SU-DHL-6 (cell line): ENCODE measurements at regions not wholly inside any gene's neighbourhood (a gene's known extent, or its start where the extent isn't known, plus 50 kb on each side); places are given as distances from the start of the nearest gene placed in this dataset.

Source experiments
- H2AFZ ChIP-seq: fragments of 200-600 bp; sonication (generic); 2 replicates; pipeline ENCODE4 v1.6.1; 2014; ENCODE audit warnings: low read depth, mild to moderate bottlenecking, moderate library complexity, mixed read lengths, antibody characterized with exemption, low read length; ENCODE audit not compliant: severe bottlenecking
- H3F3A ChIP-seq: fragments of 200-600 bp; shearing (Covaris generic); 2 replicates; pipeline ENCODE4 v1.6.0; 2016; ENCODE audit warnings: antibody characterized with exemption, mild to moderate bottlenecking; ENCODE audit not compliant: insufficient read depth
- H3K27ac ChIP-seq: fragments of 200-600 bp; sonication (generic); 2 replicates; pipeline ENCODE4 v1.5.1; 2016; ENCODE audit warnings: low read depth, mild to moderate bottlenecking, low read length, moderate library complexity, mixed read lengths
- H3K27me3 ChIP-seq: fragments of 200-600 bp; sonication (generic), shearing (Covaris generic); 2 replicates; pipeline ENCODE4 v1.6.0; 2014; ENCODE audit warnings: mild to moderate bottlenecking, low read length
- H3K36me3 ChIP-seq: fragments of 200-600 bp; sonication (generic); 2 replicates; pipeline ENCODE4 v1.6.1; 2014; ENCODE audit warnings: mild to moderate bottlenecking, low read length, mixed read lengths
- H3K4me2 ChIP-seq: fragments of 300-600, 200-600 bp; shearing (Covaris generic), sonication (generic); 2 replicates; pipeline ENCODE4 v1.6.0; 2014; ENCODE audit warnings: low read length, low read depth, mild to moderate bottlenecking; ENCODE audit not compliant: poor library complexity, severe bottlenecking
- H3K4me3 ChIP-seq: fragments of 200-600 bp; sonication (generic); 2 replicates; pipeline ENCODE4 v1.5.1; 2014; ENCODE audit warnings: antibody characterized with exemption, low read length, mild to moderate bottlenecking, mixed read lengths; ENCODE audit not compliant: insufficient read depth, poor library complexity, severe bottlenecking
- H3K79me2 ChIP-seq: fragments of 200-600 bp; sonication (generic); 2 replicates; pipeline ENCODE4 v1.6.1; 2014; ENCODE audit warnings: mild to moderate bottlenecking, low read length, moderate library complexity; ENCODE audit not compliant: insufficient read depth
- H3K9ac ChIP-seq: fragments of 200-600 bp; sonication (generic); 2 replicates; pipeline ENCODE4 v1.7.0; 2014; ENCODE audit warnings: mild to moderate bottlenecking, low read length
- H3K9me2 ChIP-seq: fragments of 200-600 bp; sonication (generic); replicated peaks from 2 replicates; pipeline ENCODE4 v1.6.1; 2014; ENCODE audit warnings: low read length; ENCODE audit not compliant: insufficient read depth
- H3K9me3 ChIP-seq: fragments of 200-600 bp; sonication (generic); 2 replicates; pipeline ENCODE4 v1.6.1; 2014; ENCODE audit warnings: low read length, mixed read lengths; ENCODE audit not compliant: insufficient read depth
- H4K20me1 ChIP-seq: fragments of 200-600 bp; sonication (generic); 2 replicates; pipeline ENCODE4 v1.6.1; 2014; ENCODE audit warnings: low read depth, mild to moderate bottlenecking, antibody characterized with exemption, low read length, moderate library complexity, mixed read lengths
- CTCF ChIP-seq: fragments of 200-600 bp; sonication (generic); IDR thresholded peaks from one replicate; pipeline ENCODE4 v1.5.1; 2017; ENCODE audit warnings: antibody characterized with exemption, mild to moderate bottlenecking, low read length, moderate library complexity; ENCODE audit not compliant: insufficient read depth, poor library complexity, severe bottlenecking
- EZH2phosphoT487 ChIP-seq: fragments of 200-600 bp; sonication (generic), shearing (Covaris generic); conservative IDR thresholded peaks from 2 replicates; pipeline ENCODE4 v1.6.1; 2018; ENCODE audit warnings: mild to moderate bottlenecking, antibody characterized with exemption, low read length, moderate library complexity, mixed read lengths

DNA sequence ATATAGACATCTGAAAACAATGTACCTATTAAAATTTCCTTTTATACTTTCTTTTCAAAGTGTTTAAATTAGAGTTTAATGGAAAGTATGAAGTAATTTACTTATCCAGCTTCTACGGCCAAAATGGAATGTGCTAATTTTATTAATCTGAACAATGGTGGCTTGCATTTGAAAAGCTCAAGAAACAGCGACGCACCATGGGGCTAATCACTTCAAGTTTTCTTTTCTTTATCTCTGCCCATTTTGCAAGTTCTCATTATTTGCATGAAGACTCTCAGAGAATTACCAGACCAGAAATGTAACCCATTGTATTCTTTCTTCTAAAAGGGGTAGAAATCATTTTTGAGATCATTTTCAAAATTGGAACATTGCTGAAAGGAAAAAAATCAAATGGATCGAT, 204.0 kb upstream of the STARD13 start:
- H3K36me3 ChIP-seq, result 0 out of 2 replicates have a peak, but pooled peaks cover 6% of the 10 kb centered on the region
- no peaks in the 10 kb centered on the region for H3K27me3 ChIP-seq
- no peak overlapping the region for H3K4me3 ChIP-seq
- H3K9me3 ChIP-seq, result peaks cover 3% of the 10 kb centered on the region; the same call in 1 of the 2 replicates
- H3K79me2 ChIP-seq, result no peaks in the 10 kb centered on the region
- no peak overlapping the region for H3K4me2 ChIP-seq
- no peaks in the 10 kb centered on the region for H4K20me1 ChIP-seq
- no peaks in the 10 kb centered on the region for H3F3A ChIP-seq
- H3K9ac ChIP-seq, result no peak overlapping the region
- H2AFZ ChIP-seq, result no peak overlapping the region
- no peaks in the 10 kb centered on the region for H3K9me2 ChIP-seq
- TF ChIP-seq EZH2phosphoT487 (no peak), CTCF (no peak)
- no peak overlapping the region for H3K27ac ChIP-seq

GRCh38 chr13:33490461-33491327, 205.1 kb upstream of the STARD13 start:
- no peak overlapping the region for H3K27ac ChIP-seq
- no peak overlapping the region for H3K9ac ChIP-seq
- H3K27me3 ChIP-seq, result no peaks in the 10 kb centered on the region
- H3K9me3 ChIP-seq, result no peaks in the 10 kb centered on the region
- no peak overlapping the region for H2AFZ ChIP-seq
- H4K20me1 ChIP-seq, result no peaks in the 10 kb centered on the region
- H3K4me3 ChIP-seq, result no peak overlapping the region
- H3K4me2 ChIP-seq, result no peak overlapping the region
- TF ChIP-seq EZH2phosphoT487 (no peak), CTCF (no peak)
- H3K9me2 ChIP-seq, result no peaks in the 10 kb centered on the region
- no peaks in the 10 kb centered on the region for H3F3A ChIP-seq
- H3K79me2 ChIP-seq, result no peaks in the 10 kb centered on the region
- H3K36me3 ChIP-seq, result no peaks in the 10 kb centered on the region

GRCh38 chr13:33493672-33494365, 208.3 kb upstream of the STARD13 start:
- no peak overlapping the region for H2AFZ ChIP-seq
- no peak for TF ChIP-seq CTCF
- no peak for TF ChIP-seq EZH2phosphoT487

More at GRCh38 chr13:33493672-33494365, 208.3 kb upstream of the STARD13 start:
- H3F3A ChIP-seq, result no peaks in the 10 kb centered on the region
- H3K36me3 ChIP-seq, result no peaks in the 10 kb centered on the region
- H3K79me2 ChIP-seq, result no peaks in the 10 kb centered on the region
- H3K4me3 ChIP-seq, result no peak overlapping the region
- H3K4me2 ChIP-seq, result no peak overlapping the region
- no peaks in the 10 kb centered on the region for H4K20me1 ChIP-seq
- no peaks in the 10 kb centered on the region for H3K27me3 ChIP-seq
- no peaks in the 10 kb centered on the region for H3K9me3 ChIP-seq
- H3K27ac ChIP-seq, result no peak overlapping the region
- H3K9me2 ChIP-seq, result no peaks in the 10 kb centered on the region
- H3K9ac ChIP-seq, result no peak overlapping the region
